ENCODE measurements at regions not wholly inside any gene's neighbourhood (a gene's known extent, or its start where the extent isn't known, plus 50 kb on each side); places are given as distances from the start of the nearest gene placed in this dataset.

DNA sequence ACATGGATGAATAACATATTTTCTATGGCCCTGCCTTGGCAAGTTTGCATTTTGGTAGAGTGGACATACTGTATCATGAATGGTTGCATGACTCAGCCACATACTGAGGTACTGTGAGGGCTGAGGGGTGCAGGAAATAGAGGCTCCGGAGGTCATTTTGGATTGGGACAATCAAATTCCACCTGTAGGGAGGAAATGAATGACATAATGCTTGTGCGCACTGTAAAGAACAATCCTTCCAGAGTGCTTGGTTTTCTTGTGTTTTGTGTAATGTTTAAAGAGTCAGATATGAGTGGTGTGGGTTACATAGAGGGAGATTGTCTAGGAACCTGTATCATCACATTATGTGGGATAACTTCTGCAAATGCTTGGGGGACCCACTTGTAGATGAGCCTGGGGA is 329.9 kb upstream of the PROX1 start:
- no peak overlapping the region for H3K4me3 Mint-ChIP-seq
- Histone ChIP-seq H3K27ac (no peak overlapping the region), H3K36me3 (no peaks in the 10 kb centered on the region), H4K20me1 (ENCODE audit: low read depth) (no peaks in the 10 kb centered on the region), H3K4me2 (no peak overlapping the region), H3K4me3 (no peak overlapping the region), H3K9me3 (ENCODE audit: low read depth) (no peaks in the 10 kb centered on the region), H3K9ac (no peak overlapping the region), H3K4me1 (no peaks in the 10 kb centered on the region), H3K79me2 (ENCODE audit: low read depth) (no peaks in the 10 kb centered on the region), H3F3A (ENCODE audit: low read depth) (no peaks in the 10 kb centered on the region), H2AFZ (replicated peaks) (no peak overlapping the region), H3K27me3 (no peaks in the 10 kb centered on the region)
- peaks cover 5% of the 10 kb centered on the region for H3K4me1 Mint-ChIP-seq
- no peak for TF ChIP-seq EZH2phosphoT487 (IDR thresholded peaks at IDR 0.05)
- no peak for TF ChIP-seq EZH2 (IDR thresholded peaks at IDR 0.05)
- TF ChIP-seq, protein P1, sequence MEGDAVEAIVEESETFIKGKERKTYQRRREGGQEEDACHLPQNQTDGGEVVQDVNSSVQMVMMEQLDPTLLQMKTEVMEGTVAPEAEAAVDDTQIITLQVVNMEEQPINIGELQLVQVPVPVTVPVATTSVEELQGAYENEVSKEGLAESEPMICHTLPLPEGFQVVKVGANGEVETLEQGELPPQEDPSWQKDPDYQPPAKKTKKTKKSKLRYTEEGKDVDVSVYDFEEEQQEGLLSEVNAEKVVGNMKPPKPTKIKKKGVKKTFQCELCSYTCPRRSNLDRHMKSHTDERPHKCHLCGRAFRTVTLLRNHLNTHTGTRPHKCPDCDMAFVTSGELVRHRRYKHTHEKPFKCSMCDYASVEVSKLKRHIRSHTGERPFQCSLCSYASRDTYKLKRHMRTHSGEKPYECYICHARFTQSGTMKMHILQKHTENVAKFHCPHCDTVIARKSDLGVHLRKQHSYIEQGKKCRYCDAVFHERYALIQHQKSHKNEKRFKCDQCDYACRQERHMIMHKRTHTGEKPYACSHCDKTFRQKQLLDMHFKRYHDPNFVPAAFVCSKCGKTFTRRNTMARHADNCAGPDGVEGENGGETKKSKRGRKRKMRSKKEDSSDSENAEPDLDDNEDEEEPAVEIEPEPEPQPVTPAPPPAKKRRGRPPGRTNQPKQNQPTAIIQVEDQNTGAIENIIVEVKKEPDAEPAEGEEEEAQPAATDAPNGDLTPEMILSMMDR (IDR thresholded peaks at IDR 0.05), result no peak
- DNase-seq (ENCODE audit: low spot score), result no peak
- H3K36me3 Mint-ChIP-seq, result no peaks in the 10 kb centered on the region
- peaks cover 2% of the 10 kb centered on the region for H3K27me3 Mint-ChIP-seq (ENCODE audit: insufficient read depth, low read depth)
- no peak overlapping the region for H3K27ac Mint-ChIP-seq
- no peaks in the 10 kb centered on the region for H3K9me3 Mint-ChIP-seq

DNA sequence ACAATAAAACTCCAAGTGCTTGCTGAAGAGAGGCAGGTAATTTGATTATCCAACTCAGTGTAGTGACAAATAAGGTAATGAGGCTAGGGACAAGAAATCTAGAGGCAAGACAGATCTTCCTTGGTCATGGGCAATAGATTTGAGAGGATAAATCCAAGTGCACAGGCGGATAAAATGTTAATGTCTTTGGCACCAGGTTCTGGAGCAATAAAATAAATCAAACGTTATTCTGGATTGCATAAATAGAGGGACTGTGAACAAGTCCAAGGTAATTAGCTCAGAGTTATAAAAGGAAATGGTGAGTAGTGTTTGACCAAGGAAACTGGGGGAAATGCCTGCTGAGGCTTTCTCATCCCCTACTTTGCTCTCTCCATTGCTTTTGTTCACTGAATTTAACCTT is 329.3 kb upstream of the PROX1 start:
- H3K4me1 ChIP-seq, result no peaks in the 10 kb centered on the region
- no peak for TF ChIP-seq EZH2phosphoT487 (IDR thresholded peaks at IDR 0.05)
- TF ChIP-seq EZH2 (IDR thresholded peaks at IDR 0.05), result no peak
- TF ChIP-seq, protein P1 (IDR thresholded peaks at IDR 0.05), result no peak
- Mint-ChIP-seq H3K27ac (no peak overlapping the region), H3K4me3 (no peak overlapping the region), H3K9me3 (no peaks in the 10 kb centered on the region), H3K27me3 (ENCODE audit: insufficient read depth, low read depth) (peaks cover 2% of the 10 kb centered on the region), H3K4me1 (peaks cover 5% of the 10 kb centered on the region), H3K36me3 (no peaks in the 10 kb centered on the region)
- no peak overlapping the region for H3K4me3 ChIP-seq
- no peaks in the 10 kb centered on the region for H4K20me1 ChIP-seq (ENCODE audit: low read depth)
- no peak overlapping the region for H3K9ac ChIP-seq
- H3K4me2 ChIP-seq, result no peak overlapping the region
- H3K36me3 ChIP-seq, result no peaks in the 10 kb centered on the region
- H3K79me2 ChIP-seq (ENCODE audit: low read depth), result no peaks in the 10 kb centered on the region
- H3K27me3 ChIP-seq, result no peaks in the 10 kb centered on the region
- H2AFZ ChIP-seq (replicated peaks), result no peak overlapping the region
- no peak for DNase-seq (ENCODE audit: low spot score)
- no peaks in the 10 kb centered on the region for H3K9me3 ChIP-seq (ENCODE audit: low read depth)
- H3F3A ChIP-seq (ENCODE audit: low read depth), result no peaks in the 10 kb centered on the region
- no peak overlapping the region for H3K27ac ChIP-seq

DNA sequence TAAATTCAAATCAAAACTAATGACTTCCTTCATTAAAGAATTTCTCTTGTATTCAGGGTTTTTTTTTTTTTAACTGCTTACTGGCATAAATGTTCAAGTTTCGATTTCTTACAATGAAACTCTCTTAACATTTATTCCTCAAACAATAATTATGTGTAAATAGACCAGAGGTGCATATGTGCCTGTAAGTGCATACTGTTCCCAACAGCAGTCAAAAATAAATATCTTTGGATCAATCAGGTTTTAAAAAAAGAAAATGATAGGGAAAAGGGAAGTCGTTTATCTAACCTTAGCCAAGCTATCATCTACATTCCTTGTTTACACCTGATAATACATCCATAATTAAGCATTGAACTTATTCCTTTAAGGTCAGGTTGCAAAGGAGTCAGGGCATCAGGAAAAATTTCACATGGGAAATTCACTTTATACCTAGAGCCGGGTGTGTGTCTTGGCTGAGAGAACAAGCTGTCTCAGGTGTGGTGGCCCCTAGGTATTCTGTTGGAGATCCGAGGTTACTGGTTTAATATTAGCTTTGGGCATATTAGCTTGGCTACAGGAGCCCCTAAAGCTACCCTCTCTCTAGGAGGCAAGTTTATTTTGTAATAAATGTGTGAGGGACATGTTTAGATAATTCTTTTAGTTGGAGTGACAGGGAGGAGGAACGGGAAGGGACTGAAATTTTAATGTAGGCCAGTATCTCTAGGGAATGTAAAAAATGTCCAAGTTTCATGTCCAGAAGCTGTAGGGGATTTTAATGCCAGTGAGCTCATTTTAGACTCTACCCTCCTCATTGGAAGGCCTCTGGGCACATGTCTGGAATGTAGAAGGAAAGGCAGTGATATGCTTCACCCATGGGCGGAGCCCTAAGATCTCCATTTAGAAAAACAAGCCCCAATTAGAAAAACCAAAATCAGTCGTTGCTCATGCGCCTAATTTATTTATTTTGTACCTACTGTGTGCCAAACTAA is 327.9 kb upstream of the PROX1 start:
- no peaks in the 10 kb centered on the region for H3K9me3 Mint-ChIP-seq
- TF ChIP-seq, protein P1 (IDR thresholded peaks at IDR 0.05), result no peak
- no peak for TF ChIP-seq EZH2 (IDR thresholded peaks at IDR 0.05)
- TF ChIP-seq EZH2phosphoT487 (IDR thresholded peaks at IDR 0.05), result no peak
- no peaks in the 10 kb centered on the region for H3K36me3 Mint-ChIP-seq
- H3K36me3 ChIP-seq, result no peaks in the 10 kb centered on the region
- peaks cover 2% of the 10 kb centered on the region for H3K27me3 Mint-ChIP-seq (ENCODE audit: insufficient read depth, low read depth)
- H3K4me2 ChIP-seq, result no peak overlapping the region
- H3K27ac ChIP-seq, result no peak overlapping the region
- H3K27me3 ChIP-seq, result no peaks in the 10 kb centered on the region
- H4K20me1 ChIP-seq (ENCODE audit: low read depth), result no peaks in the 10 kb centered on the region
- DNase-seq (ENCODE audit: low spot score), result no peak
- H2AFZ ChIP-seq (replicated peaks), result no peak overlapping the region
- H3K4me3 Mint-ChIP-seq, result no peak overlapping the region
- H3K4me3 ChIP-seq, result no peak overlapping the region
- no peaks in the 10 kb centered on the region for H3K9me3 ChIP-seq (ENCODE audit: low read depth)
- no peak overlapping the region for H3K9ac ChIP-seq
- no peak overlapping the region for H3K27ac Mint-ChIP-seq
- no peaks in the 10 kb centered on the region for H3F3A ChIP-seq (ENCODE audit: low read depth)
- peaks cover 5% of the 10 kb centered on the region for H3K4me1 Mint-ChIP-seq
- H3K79me2 ChIP-seq (ENCODE audit: low read depth), result no peaks in the 10 kb centered on the region
- H3K4me1 ChIP-seq, result no peaks in the 10 kb centered on the region

All from neural progenitor cell (in vitro differentiated cells).